NCI-H2196 (cell line): ENCODE measurements at regions not wholly inside any gene's neighbourhood (a gene's known extent, or its start where the extent isn't known, plus 50 kb on each side); places are given as distances from the start of the nearest gene placed in this dataset.

Experiments used
- DNase-seq: peaks from one replicate; lab custom pipeline; 2025; ENCODE audit not compliant: unreplicated experiment; lab: John Stamatoyannopoulos, UW

- DNase-seq, result peak; percentile 46
These were observed 110.7 kb downstream of the BTG1 start for GRCh38 chr12:92034858-92035401.

- DNase-seq, result no peak
These were observed 111.6 kb downstream of the BTG1 start for GRCh38 chr12:92034083-92034482.

- DNase-seq, result no peak
These were observed 112.7 kb downstream of the BTG1 start for GRCh38 chr12:92032965-92033364.

GRCh38 chr12:92032101-92032500 is 113.5 kb downstream of the BTG1 start:
- no peak for DNase-seq

GRCh38 chr12:92030618-92031017 is 115.0 kb downstream of the BTG1 start:
- no peak for DNase-seq

- DNase-seq, result no peak
These were observed 115.6 kb downstream of the BTG1 start for GRCh38 chr12:92029902-92030586.

- no peak for DNase-seq
These were observed 116.5 kb downstream of the BTG1 start for GRCh38 chr12:92029136-92029535.

GRCh38 chr12:92028441-92028709 is 117.3 kb downstream of the BTG1 start:
- DNase-seq, result no peak

- no peak for DNase-seq
These were observed 117.8 kb downstream of the BTG1 start for GRCh38 chr12:92027701-92028440.

- DNase-seq, result no peak
These were observed 118.4 kb downstream of the BTG1 start for GRCh38 chr12:92027243-92027642.

GRCh38 chr12:92025462-92026207 is 120.0 kb downstream of the BTG1 start:
- DNase-seq, result no peak

- no peak for DNase-seq
These were observed 123.6 kb downstream of the BTG1 start for GRCh38 chr12:92022093-92022492.

GRCh38 chr12:92021666-92022035 is 124.0 kb downstream of the BTG1 start:
- DNase-seq, result no peak

GRCh38 chr12:92020983-92021665 is 124.5 kb downstream of the BTG1 start:
- DNase-seq, result no peak

GRCh38 chr12:92019491-92020277 is 126.0 kb downstream of the BTG1 start:
- DNase-seq, result no peak

GRCh38 chr12:92012691-92013090 is 133.0 kb downstream of the BTG1 start:
- DNase-seq, result no peak

GRCh38 chr12:92010853-92011701 is 134.6 kb downstream of the BTG1 start:
- DNase-seq, result no peak

GRCh38 chr12:92010368-92010767 is 135.3 kb downstream of the BTG1 start:
- no peak for DNase-seq

GRCh38 chr12:92008345-92008744 is 137.3 kb downstream of the BTG1 start:
- no peak for DNase-seq

- DNase-seq, result no peak
These were observed 137.9 kb downstream of the BTG1 start for GRCh38 chr12:92007787-92008186.
